ENCODE measurements at regions not wholly inside any gene's neighbourhood (a gene's known extent, or its start where the extent isn't known, plus 50 kb on each side); places are given as distances from the start of the nearest gene placed in this dataset.

- Mint-ChIP-seq H3K4me1 (ENCODE audit: low read depth, unreplicated experiment) (no peaks in the 10 kb centered on the region), H3K27me3 (ENCODE audit: unreplicated experiment) (peaks cover 22% of the 10 kb centered on the region), H3K27ac (ENCODE audit: unreplicated experiment) (no peak overlapping the region), H3K36me3 (ENCODE audit: insufficient read depth, unreplicated experiment) (no peaks in the 10 kb centered on the region), H3K4me3 (ENCODE audit: low read depth, unreplicated experiment) (no peak overlapping the region), H3K9me3 (ENCODE audit: low read depth, unreplicated experiment) (no peaks in the 10 kb centered on the region)
- no TSS peak for BruUV-seq (replicated peaks)
- DNase-seq = no peak
- intact Hi-C loops (cut with micrococcal nuclease; ENCODE audit: unreplicated experiment) = no loop called here
- CTCF ChIA-PET = no interaction called here
- no peak for TF ChIP-seq CTCF (IDR thresholded peaks at IDR 0.05; ENCODE audit: unreplicated experiment)
Observed at GRCh38 chr3:137282871-137283270, 325.1 kb downstream of the IL20RB start.

- H3K36me3 Mint-ChIP-seq (ENCODE audit: insufficient read depth, unreplicated experiment) = no peaks in the 10 kb centered on the region
- no TSS peak for BruUV-seq (replicated peaks)
Observed at GRCh38 chr3:137285924-137286323, 328.1 kb downstream of the IL20RB start.

GRCh38 chr3:137293086-137293485, 335.3 kb downstream of the IL20RB start:
- H3K27ac Mint-ChIP-seq (ENCODE audit: unreplicated experiment) = no peak overlapping the region
- TF ChIP-seq CTCF (IDR thresholded peaks at IDR 0.05; ENCODE audit: unreplicated experiment) = no peak
- CTCF ChIA-PET = no interaction called here
- intact Hi-C loops (cut with micrococcal nuclease; ENCODE audit: unreplicated experiment) = no loop called here
- no peaks in the 10 kb centered on the region for H3K36me3 Mint-ChIP-seq (ENCODE audit: insufficient read depth, unreplicated experiment)
- H3K4me3 Mint-ChIP-seq (ENCODE audit: low read depth, unreplicated experiment) = no peak overlapping the region
- no peak for DNase-seq
- BruUV-seq (replicated peaks) = no TSS peak
- H3K9me3 Mint-ChIP-seq (ENCODE audit: low read depth, unreplicated experiment) = no peaks in the 10 kb centered on the region
- H3K4me1 Mint-ChIP-seq (ENCODE audit: low read depth, unreplicated experiment) = no peaks in the 10 kb centered on the region
- peaks cover 7% of the 10 kb centered on the region for H3K27me3 Mint-ChIP-seq (ENCODE audit: unreplicated experiment)

More at GRCh38 chr3:137285924-137286323, 328.1 kb downstream of the IL20RB start:
- H3K27ac Mint-ChIP-seq (ENCODE audit: unreplicated experiment) = no peak overlapping the region
- TF ChIP-seq CTCF (IDR thresholded peaks at IDR 0.05; ENCODE audit: unreplicated experiment) = no peak
- peaks cover 4% of the 10 kb centered on the region for H3K27me3 Mint-ChIP-seq (ENCODE audit: unreplicated experiment)
- CTCF ChIA-PET = no interaction called here
- intact Hi-C loops (cut with micrococcal nuclease; ENCODE audit: unreplicated experiment) = no loop called here
- no peak overlapping the region for H3K4me3 Mint-ChIP-seq (ENCODE audit: low read depth, unreplicated experiment)
- H3K4me1 Mint-ChIP-seq (ENCODE audit: low read depth, unreplicated experiment) = no peaks in the 10 kb centered on the region
- H3K9me3 Mint-ChIP-seq (ENCODE audit: low read depth, unreplicated experiment) = no peaks in the 10 kb centered on the region
- DNase-seq = no peak

GRCh38 chr3:137294139-137294538, 336.4 kb downstream of the IL20RB start:
- Mint-ChIP-seq H3K27ac (ENCODE audit: unreplicated experiment) (no peak overlapping the region), H3K9me3 (ENCODE audit: low read depth, unreplicated experiment) (no peaks in the 10 kb centered on the region), H3K4me1 (ENCODE audit: low read depth, unreplicated experiment) (no peaks in the 10 kb centered on the region), H3K4me3 (ENCODE audit: low read depth, unreplicated experiment) (no peak overlapping the region), H3K36me3 (ENCODE audit: insufficient read depth, unreplicated experiment) (no peaks in the 10 kb centered on the region), H3K27me3 (ENCODE audit: unreplicated experiment) (peaks cover 7% of the 10 kb centered on the region)
- TF ChIP-seq CTCF (IDR thresholded peaks at IDR 0.05; ENCODE audit: unreplicated experiment) = no peak
- intact Hi-C loops (cut with micrococcal nuclease; ENCODE audit: unreplicated experiment) = no loop called here
- CTCF ChIA-PET = no interaction called here
- no peak for DNase-seq
- BruUV-seq (replicated peaks) = no TSS peak

GRCh38 chr3:137294839-137295238, 337.1 kb downstream of the IL20RB start:
- intact Hi-C loops (cut with micrococcal nuclease; ENCODE audit: unreplicated experiment) = no loop called here
- no peak for DNase-seq
- Mint-ChIP-seq H3K4me3 (ENCODE audit: low read depth, unreplicated experiment) (no peak overlapping the region), H3K4me1 (ENCODE audit: low read depth, unreplicated experiment) (no peaks in the 10 kb centered on the region), H3K36me3 (ENCODE audit: insufficient read depth, unreplicated experiment) (no peaks in the 10 kb centered on the region), H3K27me3 (ENCODE audit: unreplicated experiment) (peaks cover 7% of the 10 kb centered on the region), H3K9me3 (ENCODE audit: low read depth, unreplicated experiment) (no peaks in the 10 kb centered on the region), H3K27ac (ENCODE audit: unreplicated experiment) (no peak overlapping the region)
- no peak for TF ChIP-seq CTCF (IDR thresholded peaks at IDR 0.05; ENCODE audit: unreplicated experiment)
- CTCF ChIA-PET = no interaction called here
- no TSS peak for BruUV-seq (replicated peaks)

Data from Calu3 (cell line).